OCI-LY7 (cell line): ENCODE measurements at regions not wholly inside any gene's neighbourhood (a gene's known extent, or its start where the extent isn't known, plus 50 kb on each side); places are given as distances from the start of the nearest gene placed in this dataset.

Experiments
- BruUV-seq: library from RNA; stranded (reverse); fragments of 400-500 nt; replicated peaks from 2 replicates; lab custom pipeline; 2021; lab: Mats Ljungman, UMichigan
- CTCF ChIA-PET: fragments of 300-600 bp; sonication (Branson Sonifier 250); formaldehyde crosslinking; loops from one replicate; lab custom pipeline; 2022; ENCODE audit warnings: antibody characterized with exemption; ENCODE audit not compliant: unreplicated experiment; lab: Charles Lee
- POLR2A ChIA-PET: fragments of 300-600 bp; sonication (Branson Sonifier 250); formaldehyde crosslinking; loops from one replicate; lab custom pipeline; 2022; ENCODE audit warnings: antibody characterized with exemption; lab: Charles Lee
- DNase-seq: peaks from one replicate; pipeline ENCODE4 v3.0.0-alpha.2; 2015; ENCODE audit warnings: low spot score
- H2AFZ ChIP-seq: fragments of 200-600 bp; sonication (generic), shearing (Covaris generic); 2 replicates; pipeline ENCODE4 v1.6.1; 2014; ENCODE audit warnings: mild to moderate bottlenecking, antibody characterized with exemption, low read length, moderate library complexity
- H3K27ac ChIP-seq: fragments of 200-600 bp; sonication (generic); 2 replicates; pipeline ENCODE4 v1.5.1; 2014; ENCODE audit warnings: mixed run types, low read depth, mild to moderate bottlenecking, moderate library complexity, low read length, inconsistent platforms; ENCODE audit not compliant: poor library complexity, severe bottlenecking
- H3K36me3 ChIP-seq: fragments of 200-600 bp; sonication (generic); 2 replicates; pipeline ENCODE4 v1.6.1; 2014; ENCODE audit warnings: mild to moderate bottlenecking, antibody characterized with exemption, low read length, moderate library complexity, mixed read lengths; ENCODE audit not compliant: insufficient read depth
- H3K4me1 ChIP-seq: fragments of 200-600 bp; sonication (generic); 2 replicates; pipeline ENCODE4 v1.5.1; 2014; ENCODE audit warnings: mild to moderate bottlenecking, low read length; ENCODE audit not compliant: insufficient read depth, poor library complexity, severe bottlenecking
- H3K4me2 ChIP-seq: fragments of 200-600 bp; sonication (generic); 2 replicates; pipeline ENCODE4 v1.6.1; 2014; ENCODE audit warnings: mild to moderate bottlenecking, low read length
- H3K4me3 ChIP-seq: fragments of 200-600 bp; sonication (generic); 2 replicates; pipeline ENCODE4 v1.5.1; 2014; ENCODE audit warnings: mild to moderate bottlenecking, low read depth, low read length; ENCODE audit not compliant: poor library complexity, severe bottlenecking
- H3K79me2 ChIP-seq: fragments of 200-600 bp; sonication (generic); 2 replicates; pipeline ENCODE4 v1.6.1; 2016; ENCODE audit warnings: low read depth, mild to moderate bottlenecking, low read length, moderate library complexity, mixed read lengths; ENCODE audit not compliant: insufficient read depth
- H3K9me2 ChIP-seq: fragments of 200-600 bp; sonication (generic); 2 replicates; pipeline ENCODE4 v1.6.1; 2016; ENCODE audit warnings: mild to moderate bottlenecking, low read length, mixed read lengths; ENCODE audit not compliant: insufficient read depth
- H3K9me3 ChIP-seq: fragments of 200-600 bp; sonication (generic); 2 replicates; pipeline ENCODE4 v1.6.1; 2014; ENCODE audit warnings: mild to moderate bottlenecking, mixed run types, low read length, mixed read lengths
- H4K20me1 ChIP-seq: fragments of 200-600 bp; sonication (generic); 2 replicates; pipeline ENCODE4 v1.6.1; 2014; ENCODE audit warnings: mild to moderate bottlenecking, antibody characterized with exemption, low read length, moderate library complexity, mixed read lengths; ENCODE audit not compliant: insufficient read depth
- CTCF ChIP-seq: fragments of 200-600 bp; sonication (generic); conservative IDR thresholded peaks from 2 replicates; pipeline ENCODE4 v1.5.1; 2014; ENCODE audit warnings: mild to moderate bottlenecking, antibody characterized with exemption, low read length, moderate library complexity, mixed read lengths
- EZH2phosphoT487 ChIP-seq: fragments of 200-600 bp; sonication (generic); IDR thresholded peaks from 2 replicates; pipeline ENCODE4 v1.6.1; 2018; ENCODE audit warnings: low read depth, borderline replicate concordance, mild to moderate bottlenecking, mixed run types, antibody characterized with exemption, low read length, moderate library complexity, mixed read lengths
- intact Hi-C: fragments of 100-400 bp; cut with micrococcal nuclease; formaldehyde crosslinking; loops from one replicate; pipeline ENCODE4 v1.10.0; 2022; ENCODE audit not compliant: unreplicated experiment

- H2AFZ ChIP-seq = no peak overlapping the region
- CTCF ChIA-PET = no interaction called here
- no TSS peak for BruUV-seq
Measured at GRCh38 chr10:43878386-43878785, 229.7 kb upstream of the ZNF32 start.

GRCh38 chr10:43876976-43877375 is 228.3 kb upstream of the ZNF32 start:
- POLR2A ChIA-PET = interaction anchor here (0.6 to 0.7 kb wide), 4 partner anchors 18 to 875 kb away, joined by 3 to 4 read pairs (median 3); no protein-coding TSS in a partner anchor
- Histone ChIP-seq H3K4me2 (no peak overlapping the region), H2AFZ (no peak overlapping the region), H3K79me2 (no peaks in the 10 kb centered on the region), H4K20me1 (no peaks in the 10 kb centered on the region), H3K36me3 (no peaks in the 10 kb centered on the region), H3K9me3 (no peaks in the 10 kb centered on the region), H3K9me2 (no peaks in the 10 kb centered on the region), H3K4me1 (no peaks in the 10 kb centered on the region), H3K4me3 (no peak overlapping the region), H3K27ac (no peak overlapping the region)
- CTCF ChIA-PET = no interaction called here
- no TSS peak for BruUV-seq
- TF ChIP-seq CTCF (no peak), EZH2phosphoT487 (no peak)
- no peak for DNase-seq
- intact Hi-C loops = no loop called here

More at GRCh38 chr10:43878386-43878785, 229.7 kb upstream of the ZNF32 start:
- no peak for DNase-seq
- intact Hi-C loops = no loop called here
- Histone ChIP-seq H3K4me1 (no peaks in the 10 kb centered on the region), H3K4me3 (no peak overlapping the region), H3K9me2 (no peaks in the 10 kb centered on the region), H3K9me3 (no peaks in the 10 kb centered on the region), H4K20me1 (no peaks in the 10 kb centered on the region), H3K27ac (no peak overlapping the region), H3K36me3 (no peaks in the 10 kb centered on the region), H3K79me2 (no peaks in the 10 kb centered on the region), H3K4me2 (no peak overlapping the region)
- POLR2A ChIA-PET = no interaction called here
- TF ChIP-seq CTCF = no peak
- TF ChIP-seq EZH2phosphoT487 = no peak

GRCh38 chr10:43874984-43875383 is 226.3 kb upstream of the ZNF32 start:
- POLR2A ChIA-PET = no interaction called here
- CTCF ChIA-PET = no interaction called here

More at GRCh38 chr10:43874984-43875383, 226.3 kb upstream of the ZNF32 start:
- Histone ChIP-seq H2AFZ (no peak overlapping the region), H3K79me2 (no peaks in the 10 kb centered on the region), H3K9me3 (no peaks in the 10 kb centered on the region), H3K4me1 (no peaks in the 10 kb centered on the region), H3K27ac (no peak overlapping the region), H3K4me2 (no peak overlapping the region), H4K20me1 (no peaks in the 10 kb centered on the region), H3K36me3 (no peaks in the 10 kb centered on the region), H3K9me2 (no peaks in the 10 kb centered on the region), H3K4me3 (no peak overlapping the region)
- intact Hi-C loops = no loop called here
- no peak for DNase-seq
- BruUV-seq = no TSS peak
- TF ChIP-seq CTCF = no peak
- TF ChIP-seq EZH2phosphoT487 = no peak
